ENCODE measurements at regions not wholly inside any gene's neighbourhood (a gene's known extent, or its start where the extent isn't known, plus 50 kb on each side); places are given as distances from the start of the nearest gene placed in this dataset.

GRCh38 chr15:62624547-62625378, 417.8 kb upstream of the TPM1 start:
- TF ChIP-seq CTCF (optimal IDR thresholded peaks at IDR 0.05 in 1 of 3, IDR thresholded peaks at IDR 0.05 in 1 of 3, conservative IDR thresholded peaks at IDR 0.05 in 1 of 3; ENCODE audit: extremely low read depth in 1 of 3, insufficient read depth in 2 of 3, low read length in 3 of 3), result no peak
- TF ChIP-seq EZH2 (IDR thresholded peaks at IDR 0.05; ENCODE audit: low read length), result no peak

All from keratinocyte (primary cell).